ENCODE measurements at regions not wholly inside any gene's neighbourhood (a gene's known extent, or its start where the extent isn't known, plus 50 kb on each side); places are given as distances from the start of the nearest gene placed in this dataset.

DNA sequence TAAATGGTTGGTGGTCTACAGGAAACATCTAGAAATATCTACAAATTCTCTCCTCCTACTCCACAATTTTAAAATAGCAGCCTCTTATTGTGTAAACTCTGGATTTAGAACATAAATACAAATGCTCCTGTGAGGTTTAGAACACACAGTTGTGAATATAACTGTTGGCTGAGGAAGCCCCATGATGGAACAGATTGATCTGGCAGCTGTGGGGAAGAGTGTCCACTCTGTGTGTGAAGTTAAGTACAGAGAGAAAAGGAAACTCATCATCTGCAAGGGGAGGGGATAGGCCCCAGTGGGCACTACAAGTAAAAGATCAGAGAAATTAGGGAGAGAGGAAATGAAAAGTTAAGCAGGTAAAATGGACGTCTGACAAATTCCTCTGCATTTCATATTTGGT, 422.7 kb upstream of the FSHR start:
- Histone ChIP-seq H3K23me2 (ENCODE audit: insufficient read length, low read depth, low read length, poor library complexity, severe bottlenecking) (no peaks in the 10 kb centered on the region), H3K14ac (ENCODE audit: insufficient read depth, low read length) (no peak overlapping the region), H2AK5ac (ENCODE audit: insufficient read length, low read length) (no peak overlapping the region), H2BK120ac (ENCODE audit: low read depth, low read length, poor library complexity, severe bottlenecking) (no peak overlapping the region), H2BK20ac (ENCODE audit: low read depth, low read length, poor library complexity, severe bottlenecking) (no peak overlapping the region), H3K4me2 (ENCODE audit: insufficient read depth, insufficient read length, low read length) (no peak overlapping the region), H3K56ac (ENCODE audit: insufficient read length, low read depth, low read length) (no peak overlapping the region), H4K5ac (ENCODE audit: insufficient read length, low read depth, low read length) (no peak overlapping the region), H3T11ph (ENCODE audit: low read length) (no peak overlapping the region), H3K79me1 (ENCODE audit: insufficient read depth, low read depth, low read length, poor library complexity, severe bottlenecking) (no peaks in the 10 kb centered on the region), H3K4ac (ENCODE audit: low read depth, low read length) (no peak overlapping the region), H3K27me3 (ENCODE audit: insufficient read depth, low read length) (no peaks in the 10 kb centered on the region), H3K23ac (ENCODE audit: insufficient read length, low read depth, low read length) (no peak overlapping the region), H3K4me1 (ENCODE audit: insufficient read depth, low read length) (no peaks in the 10 kb centered on the region), H4K91ac (ENCODE audit: insufficient read length, low read depth, low read length) (no peak overlapping the region), H3K79me2 (ENCODE audit: insufficient read depth, low read length) (no peaks in the 10 kb centered on the region), H2BK5ac (ENCODE audit: insufficient read length, low read length) (no peak overlapping the region), H2AFZ (ENCODE audit: low read length) (no peak overlapping the region), H4K8ac (replicated peaks; ENCODE audit: insufficient read length, low read depth, low read length) (no peak overlapping the region), H2BK12ac (ENCODE audit: insufficient read length, low read depth, low read length) (no peak overlapping the region), H3K9ac (ENCODE audit: extremely low read depth, insufficient read length, low read length) (no peak overlapping the region), H3K27ac (ENCODE audit: insufficient read length, low read depth, low read length) (no peak overlapping the region), H3K18ac (ENCODE audit: insufficient read length, low read depth, low read length) (no peak overlapping the region), H4K20me1 (ENCODE audit: control insufficient read depth, insufficient read depth, insufficient read length) (no peaks in the 10 kb centered on the region), H3K9me3 (ENCODE audit: control insufficient read depth, low read depth, low read length) (no peaks in the 10 kb centered on the region), H2BK15ac (ENCODE audit: low read depth, low read length) (no peak overlapping the region)
- Mint-ChIP-seq H3K27me3 (ENCODE audit: low read depth) (no peaks in the 10 kb centered on the region; the same call in 1 of the 2 replicates), H3K4me3 (no peak overlapping the region), H3K27ac (peak overlapping the region in 1 of 3 experiments; percentile 35; a peak in 2 of 7 replicates), H3K9me3 (no peaks in the 10 kb centered on the region), H3K36me3 (ENCODE audit: insufficient read depth in 1 of 3, low read depth in 3 of 3) (no peaks in the 10 kb centered on the region; a peak in 1 of 7 replicates), H3K4me1 (no peaks in the 10 kb centered on the region)
- TF ChIP-seq, protein P1, sequence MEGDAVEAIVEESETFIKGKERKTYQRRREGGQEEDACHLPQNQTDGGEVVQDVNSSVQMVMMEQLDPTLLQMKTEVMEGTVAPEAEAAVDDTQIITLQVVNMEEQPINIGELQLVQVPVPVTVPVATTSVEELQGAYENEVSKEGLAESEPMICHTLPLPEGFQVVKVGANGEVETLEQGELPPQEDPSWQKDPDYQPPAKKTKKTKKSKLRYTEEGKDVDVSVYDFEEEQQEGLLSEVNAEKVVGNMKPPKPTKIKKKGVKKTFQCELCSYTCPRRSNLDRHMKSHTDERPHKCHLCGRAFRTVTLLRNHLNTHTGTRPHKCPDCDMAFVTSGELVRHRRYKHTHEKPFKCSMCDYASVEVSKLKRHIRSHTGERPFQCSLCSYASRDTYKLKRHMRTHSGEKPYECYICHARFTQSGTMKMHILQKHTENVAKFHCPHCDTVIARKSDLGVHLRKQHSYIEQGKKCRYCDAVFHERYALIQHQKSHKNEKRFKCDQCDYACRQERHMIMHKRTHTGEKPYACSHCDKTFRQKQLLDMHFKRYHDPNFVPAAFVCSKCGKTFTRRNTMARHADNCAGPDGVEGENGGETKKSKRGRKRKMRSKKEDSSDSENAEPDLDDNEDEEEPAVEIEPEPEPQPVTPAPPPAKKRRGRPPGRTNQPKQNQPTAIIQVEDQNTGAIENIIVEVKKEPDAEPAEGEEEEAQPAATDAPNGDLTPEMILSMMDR (conservative IDR thresholded peaks at IDR 0.05), result no peak
- no CpG with 5 or more reads among the region's 1 CpG for WGBS (ENCODE audit: extremely low coverage, insufficient read length, low lambda C conversion rate)
- no peak for DNase-seq
